ENCODE measurements at regions not wholly inside any gene's neighbourhood (a gene's known extent, or its start where the extent isn't known, plus 50 kb on each side); places are given as distances from the start of the nearest gene placed in this dataset.
A peak's percentile ranks its signal among the peaks of the same experiment; 100 is the strongest.

- H3K4ac ChIP-seq (ENCODE audit: low read depth, low read length) = no peak overlapping the region
- no peaks in the 10 kb centered on the region for H3K36me3 ChIP-seq (ENCODE audit: control insufficient read depth in 1 of 2, insufficient read depth in 2 of 2, low read length in 2 of 2)
- H3K4me2 ChIP-seq (ENCODE audit: low read length) = no peak overlapping the region
- no peaks in the 10 kb centered on the region for H3K27me3 ChIP-seq (ENCODE audit: insufficient read depth, low read length)
- H3K79me2 ChIP-seq (ENCODE audit: control insufficient read depth, insufficient read depth, low read length, poor library complexity) = no peaks in the 10 kb centered on the region
- no peaks in the 10 kb centered on the region for H3K79me1 ChIP-seq (ENCODE audit: low read length)
- H3K4me1 ChIP-seq (ENCODE audit: control insufficient read depth in 1 of 2, insufficient read depth in 2 of 2, low read length in 2 of 2) = peaks cover 3 to 4% of the 10 kb centered on the region in 2 experiments
- H4K8ac ChIP-seq (ENCODE audit: low read depth, low read length) = no peak overlapping the region
- no peak overlapping the region for H3K14ac ChIP-seq (ENCODE audit: low read length)
- no peak overlapping the region for H3K18ac ChIP-seq (ENCODE audit: low read length)
- H3K27ac ChIP-seq (ENCODE audit: low read depth, low read length) = no peak overlapping the region
- H3K9me3 ChIP-seq (ENCODE audit: insufficient read depth, low read depth, low read length) = no peaks in the 10 kb centered on the region
- H2AK5ac ChIP-seq (ENCODE audit: low read length) = no peak overlapping the region
- H2AFZ ChIP-seq (ENCODE audit: insufficient read depth, low read length, poor library complexity) = no peak overlapping the region
- WGBS (ENCODE audit: extremely low coverage, insufficient coverage, insufficient read length) = no CpG with 5 or more reads among the region's 6 CpGs
- no peak overlapping the region for H3K4me3 ChIP-seq (ENCODE audit: low read depth, low read length)
- H2BK5ac ChIP-seq (ENCODE audit: low read depth, low read length, poor library complexity) = no peak overlapping the region
- H4K12ac ChIP-seq (ENCODE audit: low read depth, low read length) = no peak overlapping the region
- DNase-seq = peak in 1 of 2 donors; percentile 42
- H4K91ac ChIP-seq (ENCODE audit: low read depth, low read length) = no peak overlapping the region
- H2BK12ac ChIP-seq (ENCODE audit: low read length) = no peak overlapping the region
- no peak overlapping the region for H3K23ac ChIP-seq (ENCODE audit: low read length)
- H2BK120ac ChIP-seq (ENCODE audit: insufficient read depth, low read length, poor library complexity) = no peak overlapping the region
- no peak overlapping the region for H3K9ac ChIP-seq (ENCODE audit: low read length)
Measured at GRCh38 chr2:49260979-49261538, 106.7 kb upstream of the FSHR start.

- Histone ChIP-seq H3K23ac (ENCODE audit: low read length) (no peak overlapping the region), H3K27me3 (ENCODE audit: insufficient read depth, low read length) (no peaks in the 10 kb centered on the region)
Measured at GRCh38 chr2:49259926-49260325, 105.6 kb upstream of the FSHR start.

DNA sequence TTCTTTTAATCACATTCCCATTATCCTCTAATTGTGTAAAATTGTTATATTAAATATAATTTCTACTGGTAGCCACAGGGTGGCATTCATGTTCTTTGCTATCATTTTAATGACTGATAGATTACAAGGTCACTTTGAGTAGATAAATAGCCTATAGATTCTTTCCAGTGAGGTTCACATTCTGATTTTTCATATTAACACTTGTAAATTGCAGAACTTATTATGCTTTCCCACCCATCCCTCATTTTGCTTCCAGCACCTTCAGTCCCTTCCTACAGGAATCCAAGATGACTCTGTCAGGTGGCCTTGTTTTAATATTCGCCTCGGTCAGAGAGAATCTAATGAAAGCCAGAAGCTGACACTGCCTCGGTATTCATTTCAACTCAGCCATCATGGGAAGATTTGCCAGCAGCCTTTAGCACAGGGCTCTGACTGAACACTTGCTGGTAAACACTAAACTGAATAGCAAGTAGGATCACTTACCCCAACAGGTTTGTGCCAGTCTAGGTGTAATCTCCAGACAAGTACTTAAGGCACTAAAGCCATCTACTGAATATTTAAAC lies 101.2 kb upstream of the FSHR start:
- H2AFZ ChIP-seq (ENCODE audit: insufficient read depth, low read length, poor library complexity) = no peak overlapping the region
- WGBS (ENCODE audit: extremely low coverage, insufficient coverage, insufficient read length) = no CpG with 5 or more reads among the region's 3 CpGs
- no peak overlapping the region for H3K18ac ChIP-seq (ENCODE audit: low read length)
- no peaks in the 10 kb centered on the region for H3K27me3 ChIP-seq (ENCODE audit: insufficient read depth, low read length)
- H3K14ac ChIP-seq (ENCODE audit: low read length) = no peak overlapping the region
- no peak overlapping the region for H3K4ac ChIP-seq (ENCODE audit: low read depth, low read length)
- no peak overlapping the region for H4K12ac ChIP-seq (ENCODE audit: low read depth, low read length)
- no peaks in the 10 kb centered on the region for H3K36me3 ChIP-seq (ENCODE audit: control insufficient read depth in 1 of 2, insufficient read depth in 2 of 2, low read length in 2 of 2)
- H3K9ac ChIP-seq (ENCODE audit: low read length) = no peak overlapping the region
- no peaks in the 10 kb centered on the region for H3K9me3 ChIP-seq (ENCODE audit: insufficient read depth, low read depth, low read length)
- no peaks in the 10 kb centered on the region for H3K79me1 ChIP-seq (ENCODE audit: low read length)
- H3K4me2 ChIP-seq (ENCODE audit: low read length) = no peak overlapping the region
- DNase-seq = no peak
- H3K27ac ChIP-seq (ENCODE audit: low read depth, low read length) = no peak overlapping the region
- no peak overlapping the region for H2BK12ac ChIP-seq (ENCODE audit: low read length)
- no peak overlapping the region for H2AK5ac ChIP-seq (ENCODE audit: low read length)
- H3K23ac ChIP-seq (ENCODE audit: low read length) = no peak overlapping the region
- H3K4me1 ChIP-seq (ENCODE audit: control insufficient read depth in 1 of 2, insufficient read depth in 2 of 2, low read length in 2 of 2) = no peaks in the 10 kb centered on the region
- no peak overlapping the region for H3K4me3 ChIP-seq (ENCODE audit: low read depth, low read length)
- no peak overlapping the region for H2BK120ac ChIP-seq (ENCODE audit: insufficient read depth, low read length, poor library complexity)
- no peak overlapping the region for H2BK5ac ChIP-seq (ENCODE audit: low read depth, low read length, poor library complexity)
- H3K79me2 ChIP-seq (ENCODE audit: control insufficient read depth, insufficient read depth, low read length, poor library complexity) = no peaks in the 10 kb centered on the region
- H4K8ac ChIP-seq (ENCODE audit: low read depth, low read length) = no peak overlapping the region
- H4K91ac ChIP-seq (ENCODE audit: low read depth, low read length) = no peak overlapping the region

More at GRCh38 chr2:49259926-49260325, 105.6 kb upstream of the FSHR start:
- Histone ChIP-seq H3K14ac (ENCODE audit: low read length) (no peak overlapping the region), H2BK120ac (ENCODE audit: insufficient read depth, low read length, poor library complexity) (no peak overlapping the region), H2BK5ac (ENCODE audit: low read depth, low read length, poor library complexity) (no peak overlapping the region), H3K9ac (ENCODE audit: low read length) (no peak overlapping the region), H3K9me3 (ENCODE audit: insufficient read depth, low read depth, low read length) (no peaks in the 10 kb centered on the region), H3K27ac (ENCODE audit: low read depth, low read length) (no peak overlapping the region), H3K79me2 (ENCODE audit: control insufficient read depth, insufficient read depth, low read length, poor library complexity) (no peaks in the 10 kb centered on the region), H3K18ac (ENCODE audit: low read length) (no peak overlapping the region), H3K4ac (ENCODE audit: low read depth, low read length) (no peak overlapping the region), H3K4me1 (ENCODE audit: control insufficient read depth in 1 of 2, insufficient read depth in 2 of 2, low read length in 2 of 2) (no peaks in the 10 kb centered on the region), H4K12ac (ENCODE audit: low read depth, low read length) (no peak overlapping the region), H4K91ac (ENCODE audit: low read depth, low read length) (no peak overlapping the region), H3K36me3 (ENCODE audit: control insufficient read depth in 1 of 2, insufficient read depth in 2 of 2, low read length in 2 of 2) (no peaks in the 10 kb centered on the region), H4K8ac (ENCODE audit: low read depth, low read length) (no peak overlapping the region), H3K79me1 (ENCODE audit: low read length) (no peaks in the 10 kb centered on the region), H2BK12ac (ENCODE audit: low read length) (no peak overlapping the region), H2AK5ac (ENCODE audit: low read length) (no peak overlapping the region), H3K4me2 (ENCODE audit: low read length) (no peak overlapping the region), H2AFZ (ENCODE audit: insufficient read depth, low read length, poor library complexity) (no peak overlapping the region), H3K4me3 (ENCODE audit: low read depth, low read length) (no peak overlapping the region)
- peak in 1 of 2 donors; percentile 45 for DNase-seq
- no CpG with 5 or more reads among the region's 1 CpG for WGBS (ENCODE audit: extremely low coverage, insufficient coverage, insufficient read length)

DNA sequence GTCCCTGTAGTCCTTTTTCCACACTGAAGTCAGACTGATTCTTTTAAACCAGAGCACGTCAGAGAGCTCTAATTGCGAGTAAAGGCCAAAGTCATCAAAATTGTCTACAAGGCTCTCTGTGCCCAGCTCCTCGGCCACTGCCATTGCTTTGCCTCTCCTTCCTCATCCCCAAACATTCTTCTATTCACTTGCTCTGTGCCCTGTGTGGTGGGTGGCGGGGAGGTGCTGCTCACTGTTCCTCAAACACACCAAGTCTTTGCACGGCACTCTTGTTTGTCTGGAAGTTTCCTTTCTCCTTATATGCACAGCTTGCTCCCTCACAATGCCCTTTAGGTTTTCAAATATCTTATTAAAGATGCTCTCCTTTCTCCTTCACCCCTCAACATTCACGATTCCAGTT lies 100.1 kb upstream of the FSHR start:
- no peaks in the 10 kb centered on the region for H3K27me3 ChIP-seq (ENCODE audit: insufficient read depth, low read length)
- H3K4ac ChIP-seq (ENCODE audit: low read depth, low read length) = no peak overlapping the region
- H2BK5ac ChIP-seq (ENCODE audit: low read depth, low read length, poor library complexity) = no peak overlapping the region
- H3K79me2 ChIP-seq (ENCODE audit: control insufficient read depth, insufficient read depth, low read length, poor library complexity) = no peaks in the 10 kb centered on the region
- DNase-seq = no peak
- H2AK5ac ChIP-seq (ENCODE audit: low read length) = no peak overlapping the region
- no peaks in the 10 kb centered on the region for H3K36me3 ChIP-seq (ENCODE audit: control insufficient read depth in 1 of 2, insufficient read depth in 2 of 2, low read length in 2 of 2)
- no peak overlapping the region for H3K18ac ChIP-seq (ENCODE audit: low read length)
- no peaks in the 10 kb centered on the region for H3K79me1 ChIP-seq (ENCODE audit: low read length)
- H3K14ac ChIP-seq (ENCODE audit: low read length) = no peak overlapping the region
- no CpG with 5 or more reads among the region's 6 CpGs for WGBS (ENCODE audit: extremely low coverage, insufficient coverage, insufficient read length)
- H3K9me3 ChIP-seq (ENCODE audit: insufficient read depth, low read depth, low read length) = no peaks in the 10 kb centered on the region
- no peak overlapping the region for H3K27ac ChIP-seq (ENCODE audit: low read depth, low read length)
- no peak overlapping the region for H3K9ac ChIP-seq (ENCODE audit: low read length)
- H4K91ac ChIP-seq (ENCODE audit: low read depth, low read length) = no peak overlapping the region
- no peak overlapping the region for H2AFZ ChIP-seq (ENCODE audit: insufficient read depth, low read length, poor library complexity)
- no peak overlapping the region for H3K23ac ChIP-seq (ENCODE audit: low read length)
- H4K12ac ChIP-seq (ENCODE audit: low read depth, low read length) = no peak overlapping the region
- H3K4me3 ChIP-seq (ENCODE audit: low read depth, low read length) = no peak overlapping the region
- no peak overlapping the region for H2BK120ac ChIP-seq (ENCODE audit: insufficient read depth, low read length, poor library complexity)
- no peak overlapping the region for H4K8ac ChIP-seq (ENCODE audit: low read depth, low read length)
- H3K4me2 ChIP-seq (ENCODE audit: low read length) = no peak overlapping the region
- no peak overlapping the region for H2BK12ac ChIP-seq (ENCODE audit: low read length)
- no peaks in the 10 kb centered on the region for H3K4me1 ChIP-seq (ENCODE audit: control insufficient read depth in 1 of 2, insufficient read depth in 2 of 2, low read length in 2 of 2)

Data from trophoblast cell (in vitro differentiated cells and primary cell).